Astrocyte of the spinal cord (primary cell): ENCODE measurements at regions not wholly inside any gene's neighbourhood (a gene's known extent, or its start where the extent isn't known, plus 50 kb on each side); places are given as distances from the start of the nearest gene placed in this dataset.

Experiments used
- DNase-seq: peaks from one replicate; pipeline ENCODE4 v3.0.0; 2011; ENCODE audit warnings: low read depth, low spot score
- H3K4me3 ChIP-seq: 2 replicates; pipeline ENCODE4 v1.5.1; 2011; ENCODE audit warnings: low read depth, mild to moderate bottlenecking, low read length, moderate library complexity
- in situ Hi-C: cut with HindIII; loops from 2 replicates; pipeline ENCODE4 v1.10.0; 2017; ENCODE audit warnings: low sequenced_read_pairs
- TF ChIP-seq, protein P1 (sequence below): IDR thresholded peaks from 2 replicates; pipeline ENCODE4 v1.5.1; 2012; ENCODE audit warnings: low read depth, mild to moderate bottlenecking, low read length, inconsistent platforms

DNA sequence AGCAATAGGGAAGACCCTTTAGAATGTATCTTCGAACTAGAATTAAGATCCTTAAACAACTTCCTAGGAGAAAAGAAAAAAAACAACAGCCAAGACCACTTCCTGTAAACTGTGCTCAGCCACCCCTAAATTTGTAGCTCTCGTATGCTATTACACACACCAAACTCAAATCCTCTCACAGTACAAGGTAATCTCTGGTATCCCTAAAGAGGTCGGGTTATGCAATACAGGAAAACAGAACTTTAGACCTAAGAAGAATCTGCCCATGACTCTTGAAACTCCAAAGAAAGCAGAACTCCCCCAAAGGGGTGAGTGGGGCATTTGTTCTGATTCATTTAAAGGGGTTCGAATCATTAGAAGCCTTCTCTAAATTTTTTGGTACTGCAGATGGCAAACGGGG is 170.9 kb upstream of the CASK start:
- in situ Hi-C loops, result no loop called here
- H3K4me3 ChIP-seq, result no peak overlapping the region
- DNase-seq, result no peak
- TF ChIP-seq, protein P1, sequence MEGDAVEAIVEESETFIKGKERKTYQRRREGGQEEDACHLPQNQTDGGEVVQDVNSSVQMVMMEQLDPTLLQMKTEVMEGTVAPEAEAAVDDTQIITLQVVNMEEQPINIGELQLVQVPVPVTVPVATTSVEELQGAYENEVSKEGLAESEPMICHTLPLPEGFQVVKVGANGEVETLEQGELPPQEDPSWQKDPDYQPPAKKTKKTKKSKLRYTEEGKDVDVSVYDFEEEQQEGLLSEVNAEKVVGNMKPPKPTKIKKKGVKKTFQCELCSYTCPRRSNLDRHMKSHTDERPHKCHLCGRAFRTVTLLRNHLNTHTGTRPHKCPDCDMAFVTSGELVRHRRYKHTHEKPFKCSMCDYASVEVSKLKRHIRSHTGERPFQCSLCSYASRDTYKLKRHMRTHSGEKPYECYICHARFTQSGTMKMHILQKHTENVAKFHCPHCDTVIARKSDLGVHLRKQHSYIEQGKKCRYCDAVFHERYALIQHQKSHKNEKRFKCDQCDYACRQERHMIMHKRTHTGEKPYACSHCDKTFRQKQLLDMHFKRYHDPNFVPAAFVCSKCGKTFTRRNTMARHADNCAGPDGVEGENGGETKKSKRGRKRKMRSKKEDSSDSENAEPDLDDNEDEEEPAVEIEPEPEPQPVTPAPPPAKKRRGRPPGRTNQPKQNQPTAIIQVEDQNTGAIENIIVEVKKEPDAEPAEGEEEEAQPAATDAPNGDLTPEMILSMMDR, result no peak

DNA sequence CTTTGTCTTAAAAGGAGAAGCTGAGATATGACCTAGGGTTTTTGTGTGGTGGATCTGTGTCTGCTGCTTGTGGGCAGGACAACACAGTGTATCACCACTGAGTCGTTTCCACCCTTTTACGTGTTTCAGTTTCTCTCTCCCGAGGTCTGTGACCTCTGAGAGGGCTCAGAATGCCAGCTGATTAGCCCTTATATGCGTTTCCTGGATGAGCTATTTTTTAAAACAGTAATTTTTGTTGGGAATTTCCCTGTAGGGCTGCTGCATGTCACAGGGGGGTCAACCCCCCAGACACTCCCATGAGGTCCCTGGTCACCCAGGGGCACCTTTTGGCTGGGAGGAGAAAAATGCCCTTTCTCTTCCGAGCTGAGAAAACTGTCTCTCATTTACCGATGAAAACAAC is 170.4 kb upstream of the CASK start:
- no peak overlapping the region for H3K4me3 ChIP-seq
- TF ChIP-seq, protein P1, result no peak
- in situ Hi-C loops, result no loop called here
- no peak for DNase-seq

- no peak overlapping the region for H3K4me3 ChIP-seq
- TF ChIP-seq, protein P1, result no peak
- in situ Hi-C loops, result no loop called here
- no peak for DNase-seq
Measured at GRCh38 chrX:42090395-42090794, 167.0 kb upstream of the CASK start.

- no peak for DNase-seq
- TF ChIP-seq, protein P1, result no peak
- in situ Hi-C loops, result no loop called here
- no peak overlapping the region for H3K4me3 ChIP-seq
Measured at GRCh38 chrX:42089031-42089430, 165.7 kb upstream of the CASK start.

- in situ Hi-C loops, result no loop called here
- TF ChIP-seq, protein P1, result no peak
- no peak overlapping the region for H3K4me3 ChIP-seq
- no peak for DNase-seq
Measured at GRCh38 chrX:42087960-42088359, 164.6 kb upstream of the CASK start.

DNA sequence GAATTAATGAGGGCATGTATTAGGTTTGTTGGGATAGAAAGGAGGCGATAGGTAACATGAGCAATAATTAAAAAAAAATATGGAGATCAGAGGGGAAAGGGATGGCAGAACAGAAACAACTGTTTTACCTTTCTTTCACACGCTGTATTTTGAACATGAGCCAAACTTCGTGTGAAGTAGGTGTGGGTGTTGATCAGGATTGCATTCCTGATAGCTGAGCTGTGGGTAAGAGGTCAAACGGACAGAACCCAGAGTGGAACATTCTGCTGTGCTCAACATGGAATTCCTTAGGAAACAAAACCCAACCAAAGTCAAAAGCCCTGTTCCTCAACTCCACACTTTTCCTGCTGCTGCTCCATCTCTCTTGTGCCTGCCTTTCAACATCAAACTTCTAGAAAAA is 162.5 kb upstream of the CASK start:
- H3K4me3 ChIP-seq, result no peak overlapping the region
- in situ Hi-C loops, result no loop called here
- TF ChIP-seq, protein P1, result no peak
- DNase-seq, result no peak

- TF ChIP-seq, protein P1, result no peak
- in situ Hi-C loops, result no loop called here
Measured at GRCh38 chrX:42079968-42080367, 156.6 kb upstream of the CASK start.

More at GRCh38 chrX:42079968-42080367, 156.6 kb upstream of the CASK start:
- DNase-seq, result no peak
- no peak overlapping the region for H3K4me3 ChIP-seq
